Fibroblast of pulmonary artery (primary cell): ENCODE measurements at regions not wholly inside any gene's neighbourhood (a gene's known extent, or its start where the extent isn't known, plus 50 kb on each side); places are given as distances from the start of the nearest gene placed in this dataset.

ENCODE experiments used
- DNase-seq: peaks from one replicate; pipeline ENCODE4 v3.0.0-alpha.2; 2010; ENCODE audit warnings: low read depth
- H3K4me3 ChIP-seq: replicated peaks from 2 replicates; pipeline ENCODE4 v1.5.1; 2011; ENCODE audit warnings: low read depth, mild to moderate bottlenecking, control low read depth, low read length, moderate library complexity
- CTCF ChIP-seq: IDR thresholded peaks from 2 replicates; pipeline ENCODE4 v1.5.1; 2011; ENCODE audit warnings: mild to moderate bottlenecking, control low read depth, low read length, inconsistent platforms; ENCODE audit errors: missing control alignments

DNA sequence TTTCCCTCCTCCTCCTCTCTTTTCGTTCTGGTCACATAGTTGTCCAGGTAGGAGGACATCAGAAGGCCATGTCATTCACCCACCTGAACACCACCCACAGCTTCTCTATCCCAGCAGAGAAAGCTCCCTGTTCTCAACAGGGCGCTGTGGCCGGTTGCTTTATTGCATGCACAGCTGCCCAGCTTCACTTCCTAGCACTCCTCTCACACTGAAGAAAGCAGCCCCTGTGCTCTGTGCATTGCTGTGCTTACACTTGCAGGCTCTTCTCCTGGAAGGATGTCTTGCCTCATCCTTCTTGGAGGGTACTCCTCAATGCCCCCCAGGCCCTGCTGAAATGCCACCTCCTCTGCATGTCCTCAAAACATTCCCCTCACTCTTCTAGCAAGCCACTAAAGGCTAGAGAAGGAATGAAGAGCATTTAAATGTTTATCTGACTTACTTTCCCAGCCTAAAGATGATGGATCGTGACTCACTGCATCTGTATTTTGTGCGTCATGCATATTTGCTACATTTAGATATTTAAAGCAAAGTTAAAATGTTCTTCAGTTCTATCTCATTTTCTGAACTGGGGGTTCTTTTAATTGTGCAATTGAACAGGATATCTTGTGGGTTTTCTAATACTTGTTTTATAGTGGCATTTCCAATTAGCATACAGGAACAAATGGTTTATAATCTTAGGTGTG lies 186.4 kb upstream of the PUDP start:
- peak; percentile 57 for DNase-seq
- TF ChIP-seq CTCF: no peak
- H3K4me3 ChIP-seq: no peak overlapping the region

- peak; percentile 65 for DNase-seq
- TF ChIP-seq CTCF: no peak
Measured at GRCh38 chrX:7330971-7331746, 183.2 kb upstream of the PUDP start.

DNA sequence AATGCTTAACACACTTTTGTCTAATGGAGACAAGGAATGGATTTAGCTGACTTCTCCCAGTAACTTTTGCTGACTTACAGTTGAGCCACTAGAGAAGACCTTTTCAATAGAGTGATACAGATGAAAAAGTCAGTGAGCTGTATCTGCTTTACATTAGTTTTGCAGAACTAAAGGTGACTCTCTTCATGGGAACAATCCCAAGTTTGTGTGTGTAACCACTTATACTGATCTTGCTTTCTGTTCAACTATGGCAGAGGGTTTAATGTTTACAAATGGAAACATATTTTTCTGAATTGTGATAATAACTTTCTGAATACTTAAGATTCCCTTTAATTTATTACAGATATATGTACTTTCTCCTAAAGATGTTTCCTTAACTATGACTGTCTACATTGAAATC lies 182.6 kb upstream of the PUDP start:
- no peak for DNase-seq
- no peak for TF ChIP-seq CTCF
- no peak overlapping the region for H3K4me3 ChIP-seq

More at GRCh38 chrX:7330971-7331746, 183.2 kb upstream of the PUDP start:
- no peak overlapping the region for H3K4me3 ChIP-seq

DNA sequence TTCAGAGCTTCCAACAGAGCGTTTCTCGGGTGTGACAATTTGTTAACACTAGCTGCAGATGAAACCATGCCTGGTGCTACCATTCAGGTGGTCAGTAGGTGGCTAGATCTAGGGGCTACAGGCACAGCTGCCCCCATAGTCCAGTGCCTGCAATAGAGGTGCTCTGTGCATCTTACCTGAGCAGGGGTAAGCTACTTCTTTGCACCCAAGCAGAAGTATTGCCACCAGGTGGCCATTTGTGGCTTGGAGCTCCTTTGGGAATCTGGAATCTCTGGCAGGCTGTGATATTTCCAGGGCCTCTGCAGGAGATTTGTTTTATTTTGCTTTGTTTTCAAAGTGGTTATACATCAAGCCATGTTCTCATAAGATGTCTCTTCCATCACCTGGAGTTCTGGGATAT lies 170.7 kb upstream of the PUDP start:
- no peak for DNase-seq
- H3K4me3 ChIP-seq: no peak overlapping the region
- TF ChIP-seq CTCF: no peak

- DNase-seq: no peak
- no peak overlapping the region for H3K4me3 ChIP-seq
- no peak for TF ChIP-seq CTCF
Measured at GRCh38 chrX:7318241-7318640, 170.3 kb upstream of the PUDP start.

- TF ChIP-seq CTCF: no peak
- H3K4me3 ChIP-seq: no peak overlapping the region
- DNase-seq: no peak
Measured at GRCh38 chrX:7316887-7317286, 168.9 kb upstream of the PUDP start.
